K562 (cell line): ENCODE measurements at regions not wholly inside any gene's neighbourhood (a gene's known extent, or its start where the extent isn't known, plus 50 kb on each side); places are given as distances from the start of the nearest gene placed in this dataset.

ENCODE experiments used
- ATAC-seq: fragments of 200-7000 bp; cut with Tn5 transposase; 3 replicates; pipeline ENCODE4 v1.9.1; 2020; ENCODE audit warnings: moderate library complexity
- BruUV-seq: library from RNA; stranded (reverse); fragments of 400-500 nt; replicated peaks from 2 replicates; lab custom pipeline; 2021; lab: Mats Ljungman, UMichigan
- CTCF ChIA-PET: fragments of 300-600 bp; formaldehyde crosslinking; extraction: SDS; loops from one replicate; lab custom pipeline; 2021; ENCODE audit warnings: low intra/inter-chr PET ratio; lab: Yijun Ruan, JAX
- POLR2A ChIA-PET: fragments of 300-600, 350-650 bp; sonication (Branson Sonifier 250); formaldehyde crosslinking; extraction: SDS; loops from one replicate; lab custom pipeline; 2021; ENCODE audit warnings: antibody characterized with exemption, inconsistent platforms; lab: Yijun Ruan, JAX
- DNase-seq, 4 experiments: peaks; one replicate each; pipeline versions ENCODE4 v3.0.0 to v3.0.0-alpha.2; 2011 to 2018; ENCODE audit warnings: low spot score in 3 of 4, mixed read lengths in 3 of 4; ENCODE audit errors: extremely low read depth in 1 of 4
- FAIRE-seq: peaks from 2 replicates; lab custom pipeline; 2011; peaks lifted over from hg19 to GRCh38; lab: Jason Lieb, UNC
- H2AFZ ChIP-seq: 2 replicates; pipeline ENCODE4 v1.6.0; 2011; ENCODE audit warnings: low read depth, low read length, control low read depth, inconsistent platforms
- H3K27ac ChIP-seq: fragments of 200-600 bp; 3 replicates; pipeline ENCODE4 v1.8.0; 2011; ENCODE audit warnings: low read depth, mild to moderate bottlenecking, control low read depth, inconsistent platforms, low read length, moderate library complexity, mixed read lengths; ENCODE audit errors: extremely low read depth
- H3K27me3 ChIP-seq, 2 experiments: fragments of 300-600 bp in 1 of 2; 2 replicates in 1 of 2; 3 replicates in 1 of 2; pipeline versions ENCODE4 v1.6.0 to v1.8.0; 2011; ENCODE audit warnings: inconsistent platforms in 2 of 2, low read length in 2 of 2, mild to moderate bottlenecking in 1 of 2, mixed read lengths in 1 of 2, moderate library complexity in 1 of 2; ENCODE audit not compliant: control insufficient read depth in 2 of 2, insufficient read depth in 2 of 2
- H3K36me3 ChIP-seq: fragments of 300-600 bp; 3 replicates; pipeline ENCODE4 v1.8.0; 2011; ENCODE audit warnings: mild to moderate bottlenecking, low read length, inconsistent platforms; ENCODE audit not compliant: control insufficient read depth, insufficient read depth
- H3K4me1 ChIP-seq, 2 experiments: fragments of 200-600 bp in 1 of 2; replicated peaks in 1 of 2; 2 replicates in 1 of 2; 3 replicates in 1 of 2; pipeline versions ENCODE4 v1.5.1 to v1.8.0; 2011; ENCODE audit warnings: inconsistent platforms in 2 of 2, low read length in 2 of 2, mild to moderate bottlenecking in 1 of 2, mixed read lengths in 1 of 2, moderate library complexity in 1 of 2; ENCODE audit not compliant: control insufficient read depth in 2 of 2, insufficient read depth in 2 of 2
- H3K4me2 ChIP-seq: 2 replicates; pipeline ENCODE4 v1.6.1; 2011; ENCODE audit warnings: low read length, control low read depth, inconsistent platforms, mixed read lengths; ENCODE audit not compliant: insufficient read depth
- H3K4me3 ChIP-seq: fragments of 200-600 bp; sonication (generic), shearing (Covaris generic); 2 replicates; pipeline ENCODE4 v1.5.1; 2016; ENCODE audit warnings: control low read depth, inconsistent platforms
- H3K79me2 ChIP-seq: fragments of 200-600 bp; 3 replicates; pipeline ENCODE4 v1.8.0; 2011; ENCODE audit warnings: low read length, inconsistent platforms; ENCODE audit not compliant: control insufficient read depth, insufficient read depth
- H3K9ac ChIP-seq, 2 experiments: 2 replicates each; pipeline versions ENCODE4 v1.6.0 to v1.6.1; 2011; ENCODE audit warnings: low read depth in 2 of 2, low read length in 2 of 2, control low read depth in 1 of 2, inconsistent platforms in 1 of 2, mild to moderate bottlenecking in 1 of 2, mixed read lengths in 1 of 2; ENCODE audit not compliant: insufficient read depth in 1 of 2
- H3K9me1 ChIP-seq: one replicate; pipeline ENCODE4 v1.6.0; 2011; ENCODE audit warnings: inconsistent platforms, mild to moderate bottlenecking, low read length, moderate library complexity; ENCODE audit not compliant: control insufficient read depth, insufficient read depth
- H3K9me3 ChIP-seq: replicated peaks from 2 replicates; pipeline ENCODE4 v1.5.1; 2011; ENCODE audit warnings: low read depth, low read length, inconsistent platforms; ENCODE audit not compliant: control insufficient read depth, insufficient read depth
- H4K20me1 ChIP-seq: replicated peaks from 2 replicates; pipeline ENCODE4 v1.6.1; 2011; ENCODE audit warnings: low read length, inconsistent platforms, mixed read lengths; ENCODE audit not compliant: control insufficient read depth, insufficient read depth
- ARHGAP35 ChIP-seq: fragments of 450-650 bp; IDR thresholded peaks from 2 replicates; pipeline ENCODE4 v1.6.1; 2018; ENCODE audit not compliant: partially characterized antibody
- DDX20 ChIP-seq: fragments of 450-650 bp; IDR thresholded peaks from 2 replicates; pipeline ENCODE4 v1.6.1; 2016; ENCODE audit warnings: missing genetic modification characterization, low read depth, mild to moderate bottlenecking, missing compliant biosample characterization, moderate library complexity
- KLF6 ChIP-seq: fragments of 250-450 bp; sonication (Bioruptor Pico); IDR thresholded peaks from 2 replicates; pipeline ENCODE4 v1.4.0; 2020; ENCODE audit warnings: mild to moderate bottlenecking, moderate library complexity, borderline replicate concordance
- L3MBTL2 ChIP-seq: fragments of 450-650 bp; IDR thresholded peaks from 2 replicates; pipeline ENCODE4 v1.6.1; 2016; ENCODE audit warnings: mild to moderate bottlenecking, moderate library complexity
- MIER1 ChIP-seq: fragments of 450-650 bp; IDR thresholded peaks from 2 replicates; pipeline ENCODE4 v1.6.1; 2016; ENCODE audit warnings: antibody characterized with exemption, mild to moderate bottlenecking, low read depth
- POLR2B ChIP-seq: fragments of 450-650 bp; IDR thresholded peaks from 2 replicates; pipeline ENCODE4 v1.6.1; 2018; ENCODE audit warnings: low read depth; ENCODE audit not compliant: partially characterized antibody
- RAD21 ChIP-seq, 2 experiments: fragments of 250-450 bp in 1 of 2; fragments of 450-650 bp in 1 of 2; sonication (Bioruptor Pico) in 1 of 2; formaldehyde crosslinking in 1 of 2; IDR thresholded peaks in 1 of 2; conservative IDR thresholded peaks in 1 of 2; 2 replicates each; pipeline versions ENCODE4 v1.4.0 to v1.8.0; 2020 to 2022; ENCODE audit warnings: mild to moderate bottlenecking in 2 of 2, moderate library complexity in 1 of 2
- ZNF347 ChIP-seq: fragments of 450-650 bp; formaldehyde crosslinking; IDR thresholded peaks from 2 replicates; pipeline ENCODE4 v1.4.0; 2020; ENCODE audit warnings: low read depth, mild to moderate bottlenecking, moderate library complexity
- WGBS: fragments of 100-300 bp; shearing (Covaris generic); methylation state at CpG from one replicate; pipeline ENCODE4 v1.1.6; 2016; ENCODE audit warnings: low coverage, mixed read lengths; ENCODE audit not compliant: insufficient coverage; ENCODE audit errors: missing lambda C conversion rate; 5-methylcytosine and 5-hydroxymethylcytosine counted together
- in situ Hi-C: fragments of 300-500 bp; cut with MboI; formaldehyde crosslinking; loops from 4 replicates; pipeline ENCODE4 v1.15.0; 2018; ENCODE audit warnings: inconsistent platforms, mixed read lengths
- intact Hi-C: fragments of 100-400 bp; cut with micrococcal nuclease; formaldehyde crosslinking; loops from 2 replicates; pipeline ENCODE4 v1.14.2; 2022
- TF ChIP-seq, protein P1 (sequence below): fragments of 250-450 bp; sonication (Bioruptor Pico); IDR thresholded peaks from 2 replicates; pipeline ENCODE4 v1.8.0; 2022; ENCODE audit warnings: inconsistent platforms, mild to moderate bottlenecking, moderate library complexity, borderline replicate concordance
- TF ChIP-seq, protein P2 (sequence below): fragments of 250-450 bp; sonication (Bioruptor Pico); IDR thresholded peaks from 2 replicates; pipeline ENCODE4 v1.5.0; 2022; ENCODE audit warnings: mild to moderate bottlenecking

DNA sequence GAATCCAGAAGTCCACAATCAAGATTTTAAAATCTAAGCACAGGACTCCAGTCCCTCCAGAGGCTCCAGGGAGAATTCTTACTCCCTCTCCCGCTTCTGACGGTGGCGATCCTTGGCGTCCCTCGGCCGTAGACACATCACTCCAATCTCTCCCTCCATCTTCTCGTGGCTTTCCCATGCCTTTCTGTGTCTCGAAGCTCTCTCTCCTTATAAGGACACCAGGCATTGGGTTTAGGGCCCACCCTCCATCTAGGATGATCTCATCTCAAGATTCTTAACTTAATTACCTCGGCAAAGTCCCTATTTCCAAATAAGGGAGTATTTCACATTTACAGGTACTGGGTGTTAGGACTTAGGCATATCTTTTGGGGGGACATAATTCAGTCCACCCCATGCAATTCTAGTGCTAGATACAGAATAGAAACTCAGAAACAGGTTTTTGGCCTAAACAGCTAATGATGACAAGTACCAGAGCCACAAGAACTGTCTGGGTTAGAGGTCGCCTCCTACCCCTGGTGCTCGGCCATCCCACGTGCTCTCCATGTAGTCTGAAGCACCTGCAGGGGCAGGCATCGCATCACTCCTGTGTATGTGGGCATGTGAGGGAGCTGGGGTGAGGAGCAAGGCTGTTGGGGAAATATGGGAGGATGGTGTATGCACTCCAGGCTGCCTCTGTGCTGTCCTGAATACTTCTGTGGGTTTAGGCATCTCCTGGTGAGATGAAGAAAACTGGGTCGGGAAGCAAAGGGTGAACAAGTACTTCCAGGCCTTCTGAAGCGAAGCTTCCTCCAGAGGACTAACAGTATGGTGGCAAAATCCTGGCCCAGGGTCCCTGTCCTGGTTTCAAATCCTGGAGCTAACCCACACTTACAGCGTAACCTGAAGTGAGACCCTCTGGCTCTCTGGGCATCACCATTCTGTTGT is 298.3 kb upstream of the ZMIZ1 start:
- in situ Hi-C loops (no loop called here), intact Hi-C loops (no loop called here)
- no peak overlapping the region; a peak in 1 of 4 replicates for H3K9ac ChIP-seq
- FAIRE-seq, result no peak
- TF ChIP-seq L3MBTL2, result peak; percentile 53; the same call in 1 of the 2 replicates
- TF ChIP-seq, protein P1, sequence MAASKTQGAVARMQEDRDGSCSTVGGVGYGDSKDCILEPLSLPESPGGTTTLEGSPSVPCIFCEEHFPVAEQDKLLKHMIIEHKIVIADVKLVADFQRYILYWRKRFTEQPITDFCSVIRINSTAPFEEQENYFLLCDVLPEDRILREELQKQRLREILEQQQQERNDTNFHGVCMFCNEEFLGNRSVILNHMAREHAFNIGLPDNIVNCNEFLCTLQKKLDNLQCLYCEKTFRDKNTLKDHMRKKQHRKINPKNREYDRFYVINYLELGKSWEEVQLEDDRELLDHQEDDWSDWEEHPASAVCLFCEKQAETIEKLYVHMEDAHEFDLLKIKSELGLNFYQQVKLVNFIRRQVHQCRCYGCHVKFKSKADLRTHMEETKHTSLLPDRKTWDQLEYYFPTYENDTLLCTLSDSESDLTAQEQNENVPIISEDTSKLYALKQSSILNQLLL (CRISPR knock-in tag), result no peak
- TF ChIP-seq, all 486 proteins: peak for 1
- no TSS peak for BruUV-seq
- DNase-seq, result no peak
- H3K4me3 ChIP-seq, result no peak overlapping the region
- no peaks in the 10 kb centered on the region for H3K36me3 ChIP-seq
- no peak overlapping the region for H3K27ac ChIP-seq
- no peaks in the 10 kb centered on the region for H3K4me1 ChIP-seq
- WGBS, result 3% methylated on average over 16 of the region's 16 CpGs
- peaks cover 31 to 77% of the 10 kb centered on the region in 2 experiments for H3K27me3 ChIP-seq
- no peaks in the 10 kb centered on the region for H3K9me3 ChIP-seq
- no peak overlapping the region for H3K4me2 ChIP-seq
- H2AFZ ChIP-seq, result no peak overlapping the region
- no peaks in the 10 kb centered on the region for H3K9me1 ChIP-seq
- no peaks in the 10 kb centered on the region; the same call in 1 of the 2 replicates for H4K20me1 ChIP-seq
- no peak for ATAC-seq
- ChIA-PET CTCF (no interaction called here), POLR2A (no interaction called here)
- no peaks in the 10 kb centered on the region for H3K79me2 ChIP-seq

DNA sequence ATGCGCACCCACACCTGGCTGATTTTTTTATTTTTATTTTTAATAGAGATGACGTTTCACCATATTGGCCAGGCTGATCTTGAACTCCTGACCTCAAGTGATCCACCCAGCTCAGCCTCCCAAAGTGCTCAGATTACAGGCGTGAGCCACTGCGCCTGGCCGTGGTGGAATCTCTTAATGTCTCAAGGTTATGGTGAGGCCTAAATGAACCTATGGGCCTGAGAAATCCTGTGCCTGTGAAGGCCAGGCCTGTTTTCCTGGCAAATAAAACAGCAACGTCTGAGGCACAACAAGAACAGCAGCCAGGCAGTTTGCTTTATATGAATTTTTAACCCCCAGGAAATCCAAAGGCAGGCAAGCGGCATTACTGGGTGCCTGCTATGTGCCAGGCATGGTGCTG is 297.5 kb upstream of the ZMIZ1 start:
- intact Hi-C loops (no loop called here), in situ Hi-C loops (no loop called here)
- H3K27me3 ChIP-seq, result peaks cover 23 to 69% of the 10 kb centered on the region in 2 experiments
- H2AFZ ChIP-seq, result no peak overlapping the region
- ChIA-PET CTCF (no interaction called here), POLR2A (no interaction called here)
- H3K9me3 ChIP-seq, result no peaks in the 10 kb centered on the region
- H3K4me1 ChIP-seq, result no peaks in the 10 kb centered on the region
- no peak overlapping the region for H3K27ac ChIP-seq
- no peaks in the 10 kb centered on the region for H3K36me3 ChIP-seq
- H3K9ac ChIP-seq, result no peak overlapping the region
- no peak for DNase-seq
- no TSS peak for BruUV-seq
- H4K20me1 ChIP-seq, result no peaks in the 10 kb centered on the region; the same call in 1 of the 2 replicates
- no peak overlapping the region for H3K4me3 ChIP-seq
- TF ChIP-seq, protein P2, sequence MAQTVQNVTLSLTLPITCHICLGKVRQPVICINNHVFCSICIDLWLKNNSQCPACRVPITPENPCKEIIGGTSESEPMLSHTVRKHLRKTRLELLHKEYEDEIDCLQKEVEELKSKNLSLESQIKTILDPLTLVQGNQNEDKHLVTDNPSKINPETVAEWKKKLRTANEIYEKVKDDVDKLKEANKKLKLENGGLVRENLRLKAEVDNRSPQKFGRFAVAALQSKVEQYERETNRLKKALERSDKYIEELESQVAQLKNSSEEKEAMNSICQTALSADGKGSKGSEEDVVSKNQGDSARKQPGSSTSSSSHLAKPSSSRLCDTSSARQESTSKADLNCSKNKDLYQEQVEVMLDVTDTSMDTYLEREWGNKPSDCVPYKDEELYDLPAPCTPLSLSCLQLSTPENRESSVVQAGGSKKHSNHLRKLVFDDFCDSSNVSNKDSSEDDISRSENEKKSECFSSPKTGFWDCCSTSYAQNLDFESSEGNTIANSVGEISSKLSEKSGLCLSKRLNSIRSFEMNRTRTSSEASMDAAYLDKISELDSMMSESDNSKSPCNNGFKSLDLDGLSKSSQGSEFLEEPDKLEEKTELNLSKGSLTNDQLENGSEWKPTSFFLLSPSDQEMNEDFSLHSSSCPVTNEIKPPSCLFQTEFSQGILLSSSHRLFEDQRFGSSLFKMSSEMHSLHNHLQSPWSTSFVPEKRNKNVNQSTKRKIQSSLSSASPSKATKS (CRISPR knock-in tag), result no peak
- TF ChIP-seq ARHGAP35 (no peak), KLF6 (no peak), DDX20 (no peak), RAD21 (CRISPR knock-in tag; conservative IDR thresholded peaks at IDR 0.05 in 1 of 2, IDR thresholded peaks at IDR 0.05 in 1 of 2) (no peak), MIER1 (no peak), ZNF347 (CRISPR knock-in tag) (no peak), POLR2B (no peak)
- H3K79me2 ChIP-seq, result no peaks in the 10 kb centered on the region
- WGBS, result 6% methylated on average over 7 of the region's 7 CpGs
- ATAC-seq, result no peak
- no peak overlapping the region for H3K4me2 ChIP-seq
- no peak for FAIRE-seq
- no peaks in the 10 kb centered on the region for H3K9me1 ChIP-seq
